GM23248 (cell line): ENCODE measurements at regions not wholly inside any gene's neighbourhood (a gene's known extent, or its start where the extent isn't known, plus 50 kb on each side); places are given as distances from the start of the nearest gene placed in this dataset.

Experiments
- DNase-seq: peaks from one replicate; pipeline ENCODE4 v3.0.0-alpha.2; 2015
- H2AFZ ChIP-seq: fragments of 200-600 bp; sonication (generic); 2 replicates; pipeline ENCODE4 v1.6.1; 2016; ENCODE audit warnings: antibody characterized with exemption
- H3F3A ChIP-seq: fragments of 200-600 bp; sonication (generic); 2 replicates; pipeline ENCODE4 v1.6.1; 2016; ENCODE audit warnings: mild to moderate bottlenecking, antibody characterized with exemption, mixed run types; ENCODE audit not compliant: insufficient read depth
- H3K27ac ChIP-seq: fragments of 200-600 bp; sonication (generic); 2 replicates; pipeline ENCODE4 v1.5.1; 2016; ENCODE audit warnings: mild to moderate bottlenecking
- H3K27me3 ChIP-seq: fragments of 200-600 bp; sonication (generic); replicated peaks from 2 replicates; pipeline ENCODE4 v1.6.1; 2016; ENCODE audit warnings: mild to moderate bottlenecking; ENCODE audit not compliant: insufficient read depth
- H3K36me3 ChIP-seq: fragments of 200-600 bp; sonication (generic); 2 replicates; pipeline ENCODE4 v1.6.1; 2016; ENCODE audit warnings: low read depth, mild to moderate bottlenecking
- H3K4me1 ChIP-seq: fragments of 200-600 bp; sonication (generic); 2 replicates; pipeline ENCODE4 v1.6.1; 2016; ENCODE audit warnings: mild to moderate bottlenecking; ENCODE audit not compliant: insufficient read depth
- H3K4me2 ChIP-seq: fragments of 200-600 bp; sonication (generic); one replicate; pipeline ENCODE4 v1.6.1; 2016; ENCODE audit warnings: mild to moderate bottlenecking; ENCODE audit not compliant: unreplicated experiment
- H3K4me3 ChIP-seq: fragments of 200-600 bp; sonication (generic); 2 replicates; pipeline ENCODE4 v1.5.1; 2016; ENCODE audit warnings: mild to moderate bottlenecking
- H3K79me2 ChIP-seq: fragments of 200-600 bp; sonication (generic); 2 replicates; pipeline ENCODE4 v1.6.1; 2016; ENCODE audit warnings: mild to moderate bottlenecking; ENCODE audit not compliant: insufficient read depth
- H3K9ac ChIP-seq: fragments of 200-600 bp; sonication (generic); 2 replicates; pipeline ENCODE4 v1.6.1; 2016; ENCODE audit warnings: mild to moderate bottlenecking
- H3K9me2 ChIP-seq: fragments of 200-600 bp; sonication (generic); 2 replicates; pipeline ENCODE4 v1.6.1; 2016; ENCODE audit warnings: mixed run types, mild to moderate bottlenecking, moderate library complexity; ENCODE audit not compliant: insufficient read depth
- H3K9me3 ChIP-seq: fragments of 200-600 bp; sonication (generic); one replicate; pipeline ENCODE4 v1.6.1; 2017; ENCODE audit warnings: low read depth
- H4K20me1 ChIP-seq: fragments of 200-600 bp; sonication (generic); 2 replicates; pipeline ENCODE4 v1.6.0; 2016; ENCODE audit not compliant: insufficient read depth
- EZH2 ChIP-seq: fragments of 200-600 bp; sonication (generic); IDR thresholded peaks from 2 replicates; pipeline ENCODE4 v1.6.1; 2018; ENCODE audit warnings: antibody characterized with exemption, mild to moderate bottlenecking; ENCODE audit not compliant: insufficient read depth, poor library complexity, severe bottlenecking
- EZH2phosphoT487 ChIP-seq: fragments of 200-600 bp; sonication (generic); IDR thresholded peaks from 2 replicates; pipeline ENCODE4 v1.6.1; 2018; ENCODE audit warnings: antibody characterized with exemption, moderate library complexity, mild to moderate bottlenecking, low read depth; ENCODE audit not compliant: insufficient read depth
- WGBS, 2 experiments: methylation state at CpG; one replicate each; pipeline ENCODE4 v1.1.6; 2015 to 2017; ENCODE audit warnings: low lambda C conversion rate in 2 of 2, low coverage in 1 of 2; ENCODE audit errors: missing lambda C conversion rate in 2 of 2; 5-methylcytosine and 5-hydroxymethylcytosine counted together
- in situ Hi-C: fragments of 300-500 bp; cut with MboI; formaldehyde crosslinking; loops from 2 replicates; pipeline ENCODE4 v1.15.0; 2020

- Histone ChIP-seq H3K4me2 (no peak overlapping the region), H3K9me2 (no peaks in the 10 kb centered on the region), H3K27ac (no peak overlapping the region), H3K9me3 (no peaks in the 10 kb centered on the region), H3K4me1 (no peaks in the 10 kb centered on the region), H3K36me3 (no peaks in the 10 kb centered on the region), H3K9ac (no peak overlapping the region), H3K79me2 (no peaks in the 10 kb centered on the region), H2AFZ (no peak overlapping the region), H4K20me1 (no peaks in the 10 kb centered on the region), H3K4me3 (no peak overlapping the region), H3K27me3 (no peaks in the 10 kb centered on the region), H3F3A (no peaks in the 10 kb centered on the region)
- DNase-seq = no peak
- TF ChIP-seq EZH2 = no peak
- TF ChIP-seq EZH2phosphoT487 = no peak
- WGBS, 2 experiments = 46% methylated on average over 2 of the region's 2 CpGs
- in situ Hi-C loops = no loop called here
Measured at GRCh38 chr1:14233510-14233909, 365.0 kb upstream of the KAZN start.

- no peak for DNase-seq
- Histone ChIP-seq H3K4me1 (no peaks in the 10 kb centered on the region), H3K27me3 (0 out of 2 replicates have a peak, but pooled peaks cover 4% of the 10 kb centered on the region), H3K4me2 (no peak overlapping the region), H3K79me2 (no peaks in the 10 kb centered on the region), H3K36me3 (no peaks in the 10 kb centered on the region), H2AFZ (no peak overlapping the region), H3K27ac (no peak overlapping the region), H3K9me3 (no peaks in the 10 kb centered on the region), H3K9ac (no peak overlapping the region), H4K20me1 (no peaks in the 10 kb centered on the region), H3F3A (no peaks in the 10 kb centered on the region), H3K4me3 (no peak overlapping the region), H3K9me2 (no peaks in the 10 kb centered on the region)
- WGBS, 2 experiments = 67 to 69% methylated on average over 2 of the region's 2 CpGs
- TF ChIP-seq EZH2phosphoT487 = no peak
- no peak for TF ChIP-seq EZH2
- in situ Hi-C loops = no loop called here
Measured at GRCh38 chr1:14236097-14236496, 362.4 kb upstream of the KAZN start.

- H3K27me3 ChIP-seq = peaks cover 13% of the 10 kb centered on the region; the same call in 1 of the 2 replicates
- no peak overlapping the region for H3K4me3 ChIP-seq
- no peaks in the 10 kb centered on the region for H3F3A ChIP-seq
- no peak overlapping the region for H2AFZ ChIP-seq
- H4K20me1 ChIP-seq = no peaks in the 10 kb centered on the region
- no peaks in the 10 kb centered on the region for H3K9me3 ChIP-seq
- H3K79me2 ChIP-seq = no peaks in the 10 kb centered on the region
- no peak overlapping the region for H3K27ac ChIP-seq
- WGBS, 2 experiments = 23 to 26% methylated on average over 9 of the region's 9 CpGs
- DNase-seq = no peak
- TF ChIP-seq EZH2phosphoT487 (no peak), EZH2 (no peak)
- H3K36me3 ChIP-seq = no peaks in the 10 kb centered on the region
- H3K9me2 ChIP-seq = no peaks in the 10 kb centered on the region
- in situ Hi-C loops = no loop called here
- H3K4me1 ChIP-seq = no peaks in the 10 kb centered on the region
- H3K4me2 ChIP-seq = no peak overlapping the region
- H3K9ac ChIP-seq = no peak overlapping the region
Measured at GRCh38 chr1:14238472-14239307, 359.8 kb upstream of the KAZN start.

DNA sequence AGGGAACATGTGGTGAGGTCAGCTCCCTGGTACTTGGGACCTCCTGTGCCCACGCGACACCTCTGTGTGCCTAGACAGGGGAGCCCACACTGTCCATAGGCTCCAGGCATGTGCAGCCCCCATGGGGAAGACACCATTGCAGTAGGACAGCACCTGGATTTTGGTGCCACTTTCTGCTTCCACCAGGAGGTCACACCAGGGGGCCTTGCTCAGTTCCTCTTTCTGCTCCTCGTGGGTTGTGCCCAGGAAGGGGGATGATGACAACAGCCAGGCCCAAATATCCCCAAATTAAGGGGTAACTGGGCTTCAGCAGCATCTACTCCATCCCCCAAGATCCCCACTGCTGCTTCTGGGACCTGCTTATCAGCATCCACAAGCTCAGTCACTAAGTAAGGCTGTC lies 358.2 kb upstream of the KAZN start:
- Histone ChIP-seq H3K4me3 (no peak overlapping the region), H2AFZ (no peak overlapping the region), H3K79me2 (no peaks in the 10 kb centered on the region), H3K36me3 (no peaks in the 10 kb centered on the region), H3K9me3 (no peaks in the 10 kb centered on the region), H3K9me2 (no peaks in the 10 kb centered on the region), H4K20me1 (no peaks in the 10 kb centered on the region), H3K9ac (no peak overlapping the region), H3K4me2 (no peak overlapping the region), H3F3A (no peaks in the 10 kb centered on the region), H3K27me3 (peaks cover 13% of the 10 kb centered on the region; the same call in 1 of the 2 replicates), H3K27ac (no peak overlapping the region), H3K4me1 (no peaks in the 10 kb centered on the region)
- DNase-seq = no peak
- WGBS, 2 experiments = 65 to 66% methylated on average over 3 of the region's 3 CpGs
- in situ Hi-C loops = no loop called here
- no peak for TF ChIP-seq EZH2phosphoT487
- no peak for TF ChIP-seq EZH2

GRCh38 chr1:14242123-14242522 lies 356.4 kb upstream of the KAZN start:
- 66 to 74% methylated on average over 3 of the region's 3 CpGs for WGBS, 2 experiments
- TF ChIP-seq EZH2 = no peak
- no peak for TF ChIP-seq EZH2phosphoT487
- DNase-seq = no peak

More at GRCh38 chr1:14242123-14242522, 356.4 kb upstream of the KAZN start:
- Histone ChIP-seq H3K9me2 (no peaks in the 10 kb centered on the region), H3K4me2 (no peak overlapping the region), H4K20me1 (no peaks in the 10 kb centered on the region), H3K36me3 (no peaks in the 10 kb centered on the region), H3K27ac (no peak overlapping the region), H3K4me1 (no peaks in the 10 kb centered on the region), H3K9me3 (no peaks in the 10 kb centered on the region), H3K9ac (no peak overlapping the region), H3K27me3 (peaks cover 13% of the 10 kb centered on the region; the same call in 1 of the 2 replicates), H3F3A (no peaks in the 10 kb centered on the region), H3K4me3 (no peak overlapping the region), H2AFZ (no peak overlapping the region), H3K79me2 (no peaks in the 10 kb centered on the region)
- in situ Hi-C loops = no loop called here
